Stimulated activated naive CD8-positive, alpha-beta T cell treated with anti-CD3 and anti-CD28 coated beads, Interleukin-15, Interleukin-2, amounts not matched to agents 100 ng/mL and 50 ng/mL, for 24 hours (primary cell): ENCODE measurements at regions not wholly inside any gene's neighbourhood (a gene's known extent, or its start where the extent isn't known, plus 50 kb on each side); places are given as distances from the start of the nearest gene placed in this dataset.
"Not testable (repeated sequence)": the region's sequence is repeated elsewhere in the genome, so short reads cannot be mapped to it uniquely, and the experiment has no call there.

Source experiments
- H3K27ac Mint-ChIP-seq: one replicate; pipeline ENCODE4 v1.8.0; 2021; ENCODE audit warnings: mild to moderate bottlenecking, mixed read lengths
- H3K27me3 Mint-ChIP-seq: one replicate; pipeline ENCODE4 v1.8.0; 2021; ENCODE audit warnings: mixed read lengths
- H3K36me3 Mint-ChIP-seq: one replicate; pipeline ENCODE4 v1.8.0; 2021; ENCODE audit warnings: low read depth, mixed read lengths
- H3K4me1 Mint-ChIP-seq: one replicate; pipeline ENCODE4 v1.8.0; 2021; ENCODE audit warnings: low read depth, mixed read lengths
- H3K4me3 Mint-ChIP-seq: one replicate; pipeline ENCODE4 v1.8.0; 2021; ENCODE audit warnings: mild to moderate bottlenecking, mixed read lengths
- H3K9me3 Mint-ChIP-seq: one replicate; pipeline ENCODE4 v1.8.0; 2021; ENCODE audit warnings: mixed read lengths

DNA sequence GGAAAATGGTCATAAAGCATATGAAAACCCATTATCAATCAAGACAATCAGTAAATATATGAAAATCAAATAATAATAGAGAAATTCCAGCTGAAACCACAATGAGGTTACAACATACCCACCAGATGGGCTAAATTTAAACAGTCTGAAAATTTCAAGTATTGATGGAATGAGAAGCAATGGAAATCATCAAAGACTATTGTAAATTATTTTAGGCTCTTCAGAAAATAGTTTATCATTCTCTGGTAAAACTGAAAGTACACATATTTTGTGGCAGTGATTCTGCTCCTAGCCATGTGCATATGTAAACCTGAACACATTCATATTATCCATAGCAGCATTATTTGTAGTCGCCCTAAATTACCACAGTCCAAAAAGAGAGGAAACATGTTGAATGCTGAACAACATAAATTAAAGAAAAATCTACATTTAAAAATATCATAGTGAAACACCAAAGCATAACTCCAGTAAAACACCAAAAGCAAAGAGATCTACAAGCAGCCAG lies 215.3 kb downstream of the PRELID2 start:
- H3K4me1 Mint-ChIP-seq: no peaks in the 10 kb centered on the region
- H3K27ac Mint-ChIP-seq: no peak overlapping the region
- H3K9me3 Mint-ChIP-seq: peaks cover 7% of the 10 kb centered on the region
- no peak overlapping the region for H3K4me3 Mint-ChIP-seq
- no peaks in the 10 kb centered on the region for H3K27me3 Mint-ChIP-seq
- H3K36me3 Mint-ChIP-seq: no peaks in the 10 kb centered on the region

DNA sequence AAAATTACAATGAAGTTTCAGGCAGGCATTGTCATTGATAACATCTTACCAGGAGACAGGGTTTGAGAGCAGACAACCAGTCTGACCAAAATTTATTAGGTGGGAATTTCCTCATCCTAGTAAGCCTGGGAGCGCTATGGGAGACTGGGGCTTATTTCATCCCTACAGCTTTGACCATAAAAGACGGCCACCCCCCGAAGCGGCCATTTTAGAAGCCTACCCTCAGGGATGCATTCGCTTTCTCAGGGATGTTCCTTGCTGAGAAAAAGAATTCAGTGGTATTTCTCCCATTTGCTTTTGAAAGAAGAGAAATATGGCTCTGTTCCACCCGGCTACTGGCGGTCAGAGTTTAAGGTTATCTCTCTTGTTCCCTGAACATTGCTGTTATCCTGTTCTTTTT lies 218.4 kb downstream of the PRELID2 start:
- H3K4me3 Mint-ChIP-seq, H3K4me1 Mint-ChIP-seq, H3K27ac Mint-ChIP-seq, H3K9me3 Mint-ChIP-seq, H3K36me3 Mint-ChIP-seq, H3K27me3 Mint-ChIP-seq: not testable (repeated sequence)

DNA sequence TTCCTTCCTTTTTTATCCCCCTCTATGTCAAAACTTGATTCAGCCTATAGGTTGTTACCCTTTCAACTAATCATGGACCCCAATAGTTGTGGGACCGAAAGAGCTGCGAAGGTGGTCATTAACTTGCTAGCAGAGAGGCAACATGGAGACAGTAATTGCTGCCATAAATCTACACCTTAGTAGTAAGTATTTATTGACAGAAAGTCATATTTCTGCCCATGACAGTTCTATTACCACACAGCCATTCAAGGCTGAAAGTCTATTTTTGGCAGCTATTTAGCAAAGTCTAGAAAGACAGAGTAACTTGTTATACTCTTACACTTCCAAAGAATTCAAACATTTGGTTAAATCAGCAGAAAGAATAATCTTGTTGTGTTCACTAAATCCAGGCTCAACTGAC lies 236.2 kb downstream of the PRELID2 start:
- Mint-ChIP-seq H3K4me1 (no peaks in the 10 kb centered on the region), H3K27me3 (no peaks in the 10 kb centered on the region), H3K27ac (no peak overlapping the region), H3K9me3 (peaks cover 6% of the 10 kb centered on the region), H3K36me3 (no peaks in the 10 kb centered on the region), H3K4me3 (no peak overlapping the region)

DNA sequence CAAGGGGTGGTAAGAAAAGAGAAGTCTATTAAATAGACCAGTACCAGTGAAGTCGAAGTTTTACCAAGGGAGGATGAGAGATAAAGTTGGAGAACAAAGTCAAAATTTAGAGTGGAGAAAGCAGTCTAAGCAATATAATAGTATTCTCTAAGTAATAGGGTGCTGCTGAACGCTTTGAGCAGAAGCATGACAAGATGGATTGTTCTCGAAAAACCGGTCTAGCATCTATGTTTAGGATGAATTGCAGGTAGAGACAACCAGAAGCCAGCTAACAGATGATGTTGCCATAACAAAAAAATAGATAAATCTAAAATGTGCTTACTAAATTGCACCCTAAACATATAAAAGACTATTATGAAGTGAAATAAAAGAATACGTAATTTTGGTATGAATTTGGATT lies 237.0 kb downstream of the PRELID2 start:
- H3K4me1 Mint-ChIP-seq: no peaks in the 10 kb centered on the region
- H3K4me3 Mint-ChIP-seq: no peak overlapping the region
- H3K36me3 Mint-ChIP-seq: no peaks in the 10 kb centered on the region
- H3K27me3 Mint-ChIP-seq: no peaks in the 10 kb centered on the region
- peaks cover 3% of the 10 kb centered on the region for H3K9me3 Mint-ChIP-seq
- H3K27ac Mint-ChIP-seq: no peak overlapping the region

DNA sequence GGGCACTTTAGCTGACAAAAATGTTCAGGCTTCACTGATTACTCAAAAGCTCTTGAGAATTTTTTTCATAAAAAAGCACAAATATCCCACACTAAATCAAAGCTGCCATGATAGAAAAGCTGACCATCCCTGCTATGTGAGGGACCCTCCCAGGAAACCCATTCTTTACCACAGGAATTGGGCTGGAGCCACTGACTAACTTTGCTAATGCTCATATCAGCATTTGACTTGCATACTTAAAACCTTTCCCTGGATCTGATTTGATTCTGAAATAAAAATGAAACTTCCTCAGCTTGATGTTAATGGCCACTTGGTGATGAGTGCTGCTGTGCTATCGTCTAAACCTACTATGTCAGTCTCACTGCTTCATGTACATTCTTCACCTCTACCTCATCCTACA lies 243.6 kb downstream of the PRELID2 start:
- H3K36me3 Mint-ChIP-seq: no peaks in the 10 kb centered on the region
- H3K4me1 Mint-ChIP-seq: peaks cover 12% of the 10 kb centered on the region
- H3K4me3 Mint-ChIP-seq: no peak overlapping the region
- peaks cover 3% of the 10 kb centered on the region for H3K9me3 Mint-ChIP-seq
- H3K27ac Mint-ChIP-seq: no peak overlapping the region
- H3K27me3 Mint-ChIP-seq: no peaks in the 10 kb centered on the region

DNA sequence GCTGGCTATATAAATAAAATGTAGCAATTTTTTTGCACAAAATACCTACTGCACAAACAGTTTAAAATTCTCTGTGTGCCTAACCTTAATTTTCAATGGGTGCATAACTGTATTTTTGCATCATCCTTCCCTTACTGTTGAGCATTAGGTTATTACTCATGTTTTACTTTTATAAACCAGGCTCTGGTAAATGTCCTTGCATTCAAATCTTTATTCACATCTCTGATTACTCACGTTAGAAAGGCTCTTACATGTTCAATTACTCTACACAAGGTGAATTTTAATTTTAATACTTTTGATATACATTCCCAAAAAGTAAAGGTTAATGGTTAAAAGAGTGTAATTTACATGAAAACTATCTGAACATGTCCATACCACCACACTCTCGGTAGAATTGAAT lies 246.1 kb downstream of the PRELID2 start:
- Mint-ChIP-seq H3K9me3 (peaks cover 3% of the 10 kb centered on the region), H3K4me1 (peaks cover 12% of the 10 kb centered on the region)

DNA sequence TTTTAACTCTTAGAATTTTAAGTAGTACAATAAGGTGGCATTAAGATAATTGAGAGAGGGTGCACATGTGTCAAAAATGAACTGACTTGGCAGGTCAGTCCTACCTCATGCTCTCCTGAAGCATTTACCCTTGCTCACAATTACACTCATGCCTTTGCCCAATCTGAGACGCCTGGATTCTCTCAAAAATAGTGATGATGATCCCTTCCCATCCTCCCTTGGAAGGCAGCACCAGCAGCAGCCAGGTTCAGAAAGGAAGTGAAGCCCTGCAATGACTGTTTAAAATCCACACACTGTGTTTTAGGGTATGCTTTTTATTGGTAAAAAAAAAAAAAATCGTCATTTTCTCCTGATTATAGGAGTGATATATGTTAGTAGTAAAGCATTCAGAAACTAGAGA lies 246.6 kb downstream of the PRELID2 start:
- Mint-ChIP-seq H3K36me3 (no peaks in the 10 kb centered on the region), H3K9me3 (peaks cover 3% of the 10 kb centered on the region), H3K4me3 (no peak overlapping the region), H3K27ac (no peak overlapping the region), H3K27me3 (no peaks in the 10 kb centered on the region), H3K4me1 (peaks cover 12% of the 10 kb centered on the region)

More for the DNA sequence above, 246.1 kb downstream of the PRELID2 start:
- no peak overlapping the region for H3K27ac Mint-ChIP-seq
- H3K27me3 Mint-ChIP-seq: no peaks in the 10 kb centered on the region
- H3K4me3 Mint-ChIP-seq: no peak overlapping the region
- no peaks in the 10 kb centered on the region for H3K36me3 Mint-ChIP-seq

DNA sequence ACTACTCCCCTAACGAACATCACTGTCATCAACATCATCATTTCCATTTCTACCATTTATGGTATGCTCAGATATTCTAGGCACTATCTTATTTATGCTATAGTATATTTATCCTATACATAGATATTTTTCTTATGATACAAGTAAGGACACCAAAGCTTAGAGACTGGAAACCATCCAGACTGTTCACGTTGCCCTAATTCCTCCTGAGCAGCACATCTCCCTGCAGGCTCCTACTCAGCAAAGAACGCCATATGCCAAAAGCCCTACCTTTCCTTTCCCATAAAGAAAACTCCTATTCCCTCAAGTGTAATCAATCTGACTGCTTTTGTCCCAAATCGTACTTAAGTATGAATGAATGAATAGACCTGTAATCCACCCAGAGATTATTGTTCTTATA lies 247.0 kb downstream of the PRELID2 start:
- Mint-ChIP-seq H3K27ac (peak overlapping the region; percentile 17), H3K36me3 (no peaks in the 10 kb centered on the region), H3K4me3 (no peak overlapping the region), H3K4me1 (peaks cover 12% of the 10 kb centered on the region), H3K9me3 (peaks cover 3% of the 10 kb centered on the region), H3K27me3 (no peaks in the 10 kb centered on the region)

DNA sequence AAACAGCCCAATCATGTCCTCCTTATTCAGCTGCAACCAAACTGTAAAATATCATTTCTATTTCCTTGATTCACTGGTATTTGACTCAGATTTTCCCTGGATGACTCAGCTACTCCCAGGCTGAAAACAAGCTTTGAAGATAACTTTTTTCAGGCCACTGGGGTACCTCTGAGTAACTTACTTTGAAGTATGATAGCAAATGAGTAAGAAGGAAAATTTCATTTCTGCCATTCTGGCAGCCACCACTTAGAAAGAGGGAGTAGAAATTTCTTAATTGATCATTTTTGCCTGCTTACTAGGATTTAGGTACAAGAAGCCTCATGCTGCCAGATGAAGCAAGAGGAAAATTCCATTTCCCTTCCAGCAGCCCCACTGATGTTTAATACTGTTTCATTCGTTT lies 247.4 kb downstream of the PRELID2 start:
- no peak overlapping the region for H3K4me3 Mint-ChIP-seq
- H3K4me1 Mint-ChIP-seq: peaks cover 12% of the 10 kb centered on the region
- peaks cover 3% of the 10 kb centered on the region for H3K9me3 Mint-ChIP-seq
- H3K27ac Mint-ChIP-seq: no peak overlapping the region
- no peaks in the 10 kb centered on the region for H3K36me3 Mint-ChIP-seq
- no peaks in the 10 kb centered on the region for H3K27me3 Mint-ChIP-seq

DNA sequence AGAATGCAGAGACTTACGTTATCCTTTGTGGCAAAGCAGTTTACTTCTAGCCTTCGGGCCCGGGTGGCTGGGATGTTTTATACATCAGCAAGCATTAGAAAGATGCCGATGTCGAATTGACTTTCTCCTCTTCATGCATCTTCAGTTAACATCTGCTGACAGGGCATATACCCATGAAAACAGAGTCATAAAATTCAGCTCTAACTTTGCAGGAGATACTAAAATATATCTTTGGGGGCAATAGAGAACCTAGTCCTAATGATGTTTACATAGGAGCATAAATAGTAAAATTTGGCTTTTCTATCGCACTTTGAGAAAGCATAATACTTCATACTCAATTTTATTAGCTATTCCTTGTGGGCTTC lies 247.9 kb downstream of the PRELID2 start:
- peaks cover 12% of the 10 kb centered on the region for H3K4me1 Mint-ChIP-seq
- H3K9me3 Mint-ChIP-seq: peaks cover 7% of the 10 kb centered on the region
- no peak overlapping the region for H3K4me3 Mint-ChIP-seq
- H3K27me3 Mint-ChIP-seq: no peaks in the 10 kb centered on the region
- no peak overlapping the region for H3K27ac Mint-ChIP-seq
- H3K36me3 Mint-ChIP-seq: no peaks in the 10 kb centered on the region

DNA sequence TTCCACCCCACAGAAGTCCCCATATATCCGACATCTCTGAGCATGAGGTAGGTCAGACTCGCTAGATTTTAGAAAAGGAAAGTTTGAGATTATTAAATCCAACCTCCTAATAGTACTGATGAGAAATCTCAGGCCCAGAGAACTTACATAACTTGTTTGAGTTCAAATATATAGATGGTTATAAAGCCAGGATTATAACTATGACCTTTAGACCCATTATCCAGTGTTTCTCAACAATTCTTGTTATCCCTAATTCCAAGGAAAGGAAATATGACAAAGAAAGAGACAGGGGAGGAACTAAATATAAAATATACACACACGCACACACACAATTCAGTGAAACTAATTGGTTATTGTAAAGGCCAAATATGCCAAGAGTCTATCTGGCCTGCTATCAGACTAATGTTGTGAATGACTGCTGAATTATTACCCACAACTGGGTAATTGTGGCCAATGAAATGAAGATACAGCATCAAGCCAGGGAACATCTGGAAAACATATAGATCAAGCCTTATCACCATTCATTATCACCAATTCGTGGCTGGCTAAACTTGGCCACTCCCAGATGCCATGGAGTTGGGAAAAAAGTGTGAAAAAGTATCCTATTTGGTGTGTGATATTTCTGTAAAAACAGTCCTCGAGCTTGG lies 248.4 kb downstream of the PRELID2 start:
- Mint-ChIP-seq H3K4me3 (no peak overlapping the region), H3K27me3 (no peaks in the 10 kb centered on the region), H3K4me1 (peaks cover 12% of the 10 kb centered on the region), H3K36me3 (no peaks in the 10 kb centered on the region), H3K27ac (no peak overlapping the region), H3K9me3 (peaks cover 11% of the 10 kb centered on the region)

DNA sequence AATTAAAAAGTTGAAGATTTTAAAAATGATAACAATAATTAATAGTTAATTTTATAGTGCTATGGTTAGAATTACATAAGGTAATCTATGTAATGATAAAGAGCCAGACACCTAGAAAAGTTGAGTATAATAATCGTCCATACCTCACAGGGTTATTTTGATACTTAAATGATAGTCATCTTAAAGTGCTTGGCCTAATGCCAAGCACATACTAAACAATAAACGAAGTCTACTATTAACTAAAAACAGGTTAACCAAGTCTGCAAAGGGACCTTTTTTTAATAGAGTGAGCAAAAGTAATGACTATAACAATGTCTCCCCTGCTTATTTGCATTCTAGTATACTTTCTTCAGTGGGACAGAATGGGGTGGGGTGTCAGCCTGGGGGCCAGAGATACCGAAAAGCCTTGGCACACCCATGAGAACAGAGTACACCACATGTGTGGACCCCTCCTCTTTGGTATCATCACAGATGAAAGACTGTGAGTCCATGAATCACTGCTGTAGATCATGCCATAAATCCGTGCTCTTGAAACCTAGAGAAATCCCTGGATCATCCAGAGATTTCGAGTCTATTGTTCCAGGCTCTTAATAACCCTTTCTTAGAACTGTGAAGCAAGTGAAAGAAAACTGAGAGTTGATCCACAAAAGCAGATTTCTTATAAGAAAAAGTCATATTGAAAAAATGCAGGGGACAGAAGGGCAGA lies 249.5 kb downstream of the PRELID2 start:
- peaks cover 12% of the 10 kb centered on the region for H3K4me1 Mint-ChIP-seq
- H3K27ac Mint-ChIP-seq: no peak overlapping the region
- no peaks in the 10 kb centered on the region for H3K36me3 Mint-ChIP-seq
- no peaks in the 10 kb centered on the region for H3K27me3 Mint-ChIP-seq
- H3K4me3 Mint-ChIP-seq: no peak overlapping the region
- H3K9me3 Mint-ChIP-seq: peaks cover 19% of the 10 kb centered on the region

DNA sequence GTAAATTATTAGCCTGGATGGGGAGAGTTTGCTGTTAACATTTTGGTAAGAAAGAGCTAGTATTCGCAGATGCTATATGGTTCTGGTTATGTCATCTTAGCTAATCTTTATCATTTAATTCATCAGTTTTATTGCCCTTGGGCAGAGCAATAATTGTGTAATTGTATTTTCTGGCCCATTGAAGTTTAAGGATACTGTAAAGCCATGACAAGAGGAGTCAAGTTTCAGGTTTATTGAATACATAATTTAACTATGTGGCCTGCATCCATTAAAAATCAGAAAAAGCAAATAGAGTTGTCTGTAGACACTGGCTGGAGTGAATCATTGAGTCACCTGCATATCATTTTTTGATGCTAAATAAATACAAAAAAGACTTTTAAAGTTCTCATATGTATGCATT lies 255.8 kb downstream of the PRELID2 start:
- Mint-ChIP-seq H3K9me3 (peaks cover 30% of the 10 kb centered on the region), H3K4me3 (no peak overlapping the region), H3K36me3 (no peaks in the 10 kb centered on the region), H3K27me3 (no peaks in the 10 kb centered on the region), H3K27ac (no peak overlapping the region), H3K4me1 (no peaks in the 10 kb centered on the region)

DNA sequence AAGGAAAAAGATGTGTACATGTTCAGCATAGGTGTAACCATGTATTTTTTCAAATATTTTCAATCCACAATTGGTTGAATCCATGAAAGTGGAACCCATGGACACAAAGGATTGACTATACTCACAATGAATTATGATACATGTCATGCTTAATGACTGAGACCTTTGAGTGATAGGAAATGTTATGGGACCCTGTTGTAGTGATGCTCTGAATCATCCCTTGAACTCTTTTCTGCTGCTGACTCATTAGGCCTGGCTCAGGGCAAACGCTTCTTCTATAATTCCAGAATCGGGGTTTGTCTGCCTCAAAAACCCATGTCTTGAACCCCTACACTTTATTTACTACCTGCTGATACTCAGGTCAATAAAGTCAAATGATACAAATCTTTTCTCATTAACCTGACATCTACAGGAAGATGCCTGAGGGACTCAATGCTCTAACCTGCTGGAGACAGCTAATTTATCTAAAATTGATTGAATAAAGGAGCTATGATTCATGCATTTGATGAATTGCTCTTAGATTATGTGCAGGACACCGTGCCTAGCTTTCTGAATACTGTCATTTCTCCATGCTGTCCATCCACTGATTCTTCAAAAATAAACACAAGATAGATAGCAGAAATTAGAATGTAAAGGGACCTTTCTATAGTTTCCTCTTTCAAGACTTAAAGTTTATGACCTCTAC lies 260.1 kb downstream of the PRELID2 start:
- peaks cover 17% of the 10 kb centered on the region for H3K9me3 Mint-ChIP-seq
- H3K27ac Mint-ChIP-seq: no peak overlapping the region
- H3K27me3 Mint-ChIP-seq: no peaks in the 10 kb centered on the region
- no peak overlapping the region for H3K4me3 Mint-ChIP-seq
- no peaks in the 10 kb centered on the region for H3K4me1 Mint-ChIP-seq
- no peaks in the 10 kb centered on the region for H3K36me3 Mint-ChIP-seq

DNA sequence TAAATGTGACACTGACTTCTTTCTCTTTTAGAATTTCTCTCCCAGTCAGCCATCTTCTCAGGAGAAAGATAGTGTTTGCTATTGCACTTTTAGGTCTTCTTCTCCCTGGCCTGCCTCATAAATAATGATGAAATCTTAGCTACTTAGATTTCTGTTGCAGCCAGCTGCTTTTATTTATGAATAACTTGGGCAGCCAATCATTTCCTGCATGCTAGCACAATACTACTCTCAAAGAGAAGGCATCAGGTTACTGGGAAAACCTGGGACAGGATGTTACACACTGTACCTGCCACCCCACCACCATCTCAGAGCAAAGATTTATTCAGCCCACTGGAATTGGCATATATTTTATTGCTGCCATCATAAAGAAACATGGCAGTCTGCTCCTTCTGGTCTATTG lies 266.6 kb downstream of the PRELID2 start:
- H3K4me3 Mint-ChIP-seq: no peak overlapping the region
- no peaks in the 10 kb centered on the region for H3K27me3 Mint-ChIP-seq
- H3K9me3 Mint-ChIP-seq: peaks cover 3% of the 10 kb centered on the region

More for the DNA sequence above, 266.6 kb downstream of the PRELID2 start:
- Mint-ChIP-seq H3K4me1 (no peaks in the 10 kb centered on the region), H3K36me3 (no peaks in the 10 kb centered on the region), H3K27ac (no peak overlapping the region)
